Right cardiac atrium (tissue), 5 donors: ENCODE measurements at regions not wholly inside any gene's neighbourhood (a gene's known extent, or its start where the extent isn't known, plus 50 kb on each side); places are given as distances from the start of the nearest gene placed in this dataset.

Experiments used
- ATAC-seq, 2 donors: fragments of 200-7000 bp; cut with Tn5 transposase; one replicate each; pipeline versions ENCODE4 v1.8.0 to v1.9.1; 2020; ENCODE audit warnings: moderate library complexity in 2 of 2, mild to moderate bottlenecking in 1 of 2
- DNase-seq, 3 donors: peaks; one replicate each; pipeline ENCODE4 v3.0.0-alpha.2; 2020
- H3K27ac ChIP-seq: one replicate; pipeline ENCODE4 v1.5.1; 2013; ENCODE audit warnings: mild to moderate bottlenecking, low read length, control low read depth, moderate library complexity
- H3K27me3 ChIP-seq: one replicate; pipeline ENCODE4 v1.6.1; 2013; ENCODE audit not compliant: control insufficient read depth, insufficient read depth
- H3K4me1 ChIP-seq: one replicate; pipeline ENCODE4 v1.6.1; 2013; ENCODE audit warnings: low read length; ENCODE audit not compliant: control insufficient read depth, insufficient read depth
- H3K4me3 ChIP-seq: one replicate; pipeline ENCODE4 v1.5.1; 2013; ENCODE audit warnings: low read length, control low read depth
- H3K9me3 ChIP-seq: one replicate; pipeline ENCODE4 v1.6.1; 2013; ENCODE audit warnings: low read length; ENCODE audit not compliant: control insufficient read depth
- WGBS: extraction: QIAGEN DNeasy Blood & Tissue Kit; methylation state at CpG from one replicate; pipeline ENCODE4 v1.1.7; 2013; 5-methylcytosine and 5-hydroxymethylcytosine counted together
- intact Hi-C, 4 donors: fragments of 100-400 bp; cut with DNase I; formaldehyde crosslinking; loops; one replicate each; pipeline versions ENCODE4 v1.11.0 to v1.14.0; 2022 to 2023
- donor health status: healthy with polysubstance abuse.
- donor health status: DM: no; HTN: yes; CAD: no.
- donor health status: DM: no; HTN: no; CAD: no.
- donor health status: DM: no; HTN: yes; CAD: no; lungs with severe emphysema.
- donor health status: DM: yes; HTN: yes; CAD: no.

GRCh38 chr22:22977479-22978200 is 90.0 kb downstream of the IGLL5 start:
- H3K27ac ChIP-seq, result no peak overlapping the region
- WGBS, result 93% methylated on average over 2 of the region's 2 CpGs
- no peaks in the 10 kb centered on the region for H3K9me3 ChIP-seq
- intact Hi-C loops, result no loop called here
- no peaks in the 10 kb centered on the region for H3K27me3 ChIP-seq
- no peaks in the 10 kb centered on the region for H3K4me1 ChIP-seq
- ATAC-seq, result no peak
- DNase-seq, result no peak
- no peak overlapping the region for H3K4me3 ChIP-seq

- H3K27me3 ChIP-seq, result no peaks in the 10 kb centered on the region
- no peaks in the 10 kb centered on the region for H3K4me1 ChIP-seq
- no peaks in the 10 kb centered on the region for H3K9me3 ChIP-seq
- intact Hi-C loops, result no loop called here
- no peak overlapping the region for H3K27ac ChIP-seq
- no peak for DNase-seq
- ATAC-seq, result no peak
- H3K4me3 ChIP-seq, result no peak overlapping the region
These were observed 91.0 kb downstream of the IGLL5 start for GRCh38 chr22:22978637-22979036.

- H3K4me3 ChIP-seq, result no peak overlapping the region
- DNase-seq (no peak), ATAC-seq (no peak)
- H3K4me1 ChIP-seq, result no peaks in the 10 kb centered on the region
- no peak overlapping the region for H3K27ac ChIP-seq
- H3K9me3 ChIP-seq, result no peaks in the 10 kb centered on the region
- intact Hi-C loops, result no loop called here
- WGBS, result 75% methylated on average over 4 of the region's 4 CpGs
- H3K27me3 ChIP-seq, result no peaks in the 10 kb centered on the region
These were observed 91.1 kb upstream of the GNAZ start for GRCh38 chr22:22979121-22979724.

GRCh38 chr22:22979954-22980353 is 90.4 kb upstream of the GNAZ start:
- Histone ChIP-seq H3K4me1 (no peaks in the 10 kb centered on the region), H3K27ac (no peak overlapping the region), H3K27me3 (no peaks in the 10 kb centered on the region), H3K4me3 (no peak overlapping the region), H3K9me3 (no peaks in the 10 kb centered on the region)
- no peak for DNase-seq
- no peak for ATAC-seq
- WGBS, result 87% methylated on average over 1 of the region's 1 CpG
- intact Hi-C loops, result no loop called here

GRCh38 chr22:22981670-22982571 is 88.4 kb upstream of the GNAZ start:
- 59% methylated on average over 3 of the region's 3 CpGs for WGBS
- Histone ChIP-seq H3K4me1 (no peaks in the 10 kb centered on the region), H3K9me3 (no peaks in the 10 kb centered on the region), H3K27me3 (no peaks in the 10 kb centered on the region), H3K4me3 (no peak overlapping the region), H3K27ac (no peak overlapping the region)
- intact Hi-C loops, result no loop called here
- ATAC-seq, result no peak
- DNase-seq, result no peak

- Histone ChIP-seq H3K4me3 (no peak overlapping the region), H3K27me3 (no peaks in the 10 kb centered on the region), H3K4me1 (no peaks in the 10 kb centered on the region), H3K9me3 (no peaks in the 10 kb centered on the region), H3K27ac (no peak overlapping the region)
- 66% methylated on average over 2 of the region's 2 CpGs for WGBS
- no peak for ATAC-seq
- intact Hi-C loops, result no loop called here
- no peak for DNase-seq
These were observed 87.7 kb upstream of the GNAZ start for GRCh38 chr22:22982616-22983015.

- WGBS, result 73% methylated on average over 2 of the region's 2 CpGs
- Histone ChIP-seq H3K9me3 (no peaks in the 10 kb centered on the region), H3K27ac (no peak overlapping the region), H3K4me1 (no peaks in the 10 kb centered on the region), H3K4me3 (no peak overlapping the region), H3K27me3 (no peaks in the 10 kb centered on the region)
- no peak for ATAC-seq
- DNase-seq, result no peak
- intact Hi-C loops, result no loop called here
These were observed 87.2 kb upstream of the GNAZ start for GRCh38 chr22:22983123-22983522.

GRCh38 chr22:22983816-22984215 is 86.5 kb upstream of the GNAZ start:
- Histone ChIP-seq H3K4me1 (no peaks in the 10 kb centered on the region), H3K27me3 (no peaks in the 10 kb centered on the region), H3K9me3 (no peaks in the 10 kb centered on the region), H3K4me3 (no peak overlapping the region), H3K27ac (no peak overlapping the region)
- intact Hi-C loops, result no loop called here
- WGBS, result 0% methylated on average over 1 of the region's 1 CpG
- no peak for DNase-seq
- ATAC-seq, result no peak

- H3K4me3 ChIP-seq, result no peak overlapping the region
- DNase-seq (no peak), ATAC-seq (no peak)
- no peaks in the 10 kb centered on the region for H3K9me3 ChIP-seq
- intact Hi-C loops, result no loop called here
- no peaks in the 10 kb centered on the region for H3K27me3 ChIP-seq
- 93% methylated on average over 2 of the region's 2 CpGs for WGBS
- H3K4me1 ChIP-seq, result no peaks in the 10 kb centered on the region
- no peak overlapping the region for H3K27ac ChIP-seq
These were observed 85.4 kb upstream of the GNAZ start for GRCh38 chr22:22984967-22985366.

- Histone ChIP-seq H3K4me1 (no peaks in the 10 kb centered on the region), H3K9me3 (no peaks in the 10 kb centered on the region), H3K27me3 (no peaks in the 10 kb centered on the region), H3K27ac (no peak overlapping the region), H3K4me3 (no peak overlapping the region)
- ATAC-seq (no peak), DNase-seq (no peak)
- intact Hi-C loops, result no loop called here
- WGBS, result 74% methylated on average over 2 of the region's 2 CpGs
These were observed 84.3 kb upstream of the GNAZ start for GRCh38 chr22:22986008-22986407.

- intact Hi-C loops, result no loop called here
- DNase-seq, result no peak
- no peaks in the 10 kb centered on the region for H3K9me3 ChIP-seq
- no peaks in the 10 kb centered on the region for H3K4me1 ChIP-seq
- 91% methylated on average over 3 of the region's 3 CpGs for WGBS
- no peak overlapping the region for H3K4me3 ChIP-seq
- ATAC-seq, result no peak
- no peaks in the 10 kb centered on the region for H3K27me3 ChIP-seq
- no peak overlapping the region for H3K27ac ChIP-seq
These were observed 83.7 kb upstream of the GNAZ start for GRCh38 chr22:22986640-22987039.
